ENCODE measurements at regions not wholly inside any gene's neighbourhood (a gene's known extent, or its start where the extent isn't known, plus 50 kb on each side); places are given as distances from the start of the nearest gene placed in this dataset.
"Not testable (repeated sequence)": the region's sequence is repeated elsewhere in the genome, so short reads cannot be mapped to it uniquely, and the experiment has no call there.

- not testable (repeated sequence) for DNase-seq
Measured at GRCh38 chr12:88667615-88668014, 87.3 kb upstream of the KITLG start.

GRCh38 chr12:88665071-88665470, 84.8 kb upstream of the KITLG start:
- DNase-seq = no peak

- DNase-seq = no peak
Measured at GRCh38 chr12:88662961-88663360, 82.7 kb upstream of the KITLG start.

- DNase-seq = no peak
Measured at GRCh38 chr12:88662093-88662492, 81.8 kb upstream of the KITLG start.

GRCh38 chr12:88658009-88658408, 77.7 kb upstream of the KITLG start:
- DNase-seq = no peak

GRCh38 chr12:88650715-88651114, 70.4 kb upstream of the KITLG start:
- no peak for DNase-seq

GRCh38 chr12:88648625-88649024, 68.4 kb upstream of the KITLG start:
- DNase-seq = no peak

- DNase-seq = no peak
Measured at GRCh38 chr12:88646824-88647223, 66.6 kb upstream of the KITLG start.

- DNase-seq = no peak
Measured at GRCh38 chr12:88645816-88646215, 65.5 kb upstream of the KITLG start.

- DNase-seq = no peak
Measured at GRCh38 chr12:88644946-88645702, 64.9 kb upstream of the KITLG start.

- DNase-seq = no peak
Measured at GRCh38 chr12:88643685-88644084, 63.4 kb upstream of the KITLG start.

- no peak for DNase-seq
Measured at GRCh38 chr12:88642675-88643431, 62.6 kb upstream of the KITLG start.

- peak; percentile 33 for DNase-seq
Measured at GRCh38 chr12:88638966-88639760, 58.9 kb upstream of the KITLG start.

GRCh38 chr12:88638388-88638787, 58.1 kb upstream of the KITLG start:
- no peak for DNase-seq

- no peak for DNase-seq
Measured at GRCh38 chr12:88634008-88634407, 53.7 kb upstream of the KITLG start.

GRCh38 chr12:88633312-88633711, 53.0 kb upstream of the KITLG start:
- no peak for DNase-seq

GRCh38 chr12:88630561-88630960, 50.3 kb upstream of the KITLG start:
- no peak for DNase-seq

Measured in femur (tissue), 1 donor.